Fibroblast of skin of right biceps (primary cell): ENCODE measurements at regions not wholly inside any gene's neighbourhood (a gene's known extent, or its start where the extent isn't known, plus 50 kb on each side); places are given as distances from the start of the nearest gene placed in this dataset.

ENCODE experiments used
- DNase-seq: peaks from one replicate; pipeline ENCODE4 v3.0.0-alpha.2; 2013

DNA sequence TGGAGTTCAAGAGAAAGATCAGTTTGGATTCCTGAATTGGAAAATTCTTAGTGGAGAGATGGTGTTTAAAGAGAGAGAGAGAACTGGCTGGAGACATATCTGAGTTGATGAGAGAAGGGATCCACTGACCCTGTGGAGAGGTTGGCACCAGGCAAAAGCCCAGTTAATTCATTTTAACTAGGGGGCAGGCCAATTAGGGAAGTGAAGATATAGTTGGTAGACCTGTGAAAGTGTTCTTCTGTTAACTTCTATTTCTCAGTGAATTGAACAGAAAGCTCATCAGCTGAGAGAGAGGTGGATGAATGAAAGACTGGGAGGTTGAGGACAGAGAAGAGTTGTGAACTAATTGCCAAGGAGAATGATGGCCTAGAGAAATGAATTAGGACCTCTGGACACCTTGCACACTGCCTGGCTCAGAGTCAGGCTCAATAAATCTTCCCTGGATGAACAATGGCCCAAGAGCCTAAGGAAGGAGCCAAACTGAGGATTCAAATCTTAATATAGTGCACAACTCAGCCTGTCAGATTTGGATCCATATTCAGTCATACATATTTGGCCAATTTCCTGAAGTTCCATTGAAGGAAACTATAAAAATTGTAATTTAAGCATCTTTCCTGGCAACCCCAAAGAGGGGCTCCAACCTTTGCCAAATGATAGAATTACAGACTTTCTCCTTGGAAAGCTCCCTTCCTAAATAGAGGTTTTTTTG, 82.2 kb upstream of the RMDN2 start:
- no peak for DNase-seq

DNA sequence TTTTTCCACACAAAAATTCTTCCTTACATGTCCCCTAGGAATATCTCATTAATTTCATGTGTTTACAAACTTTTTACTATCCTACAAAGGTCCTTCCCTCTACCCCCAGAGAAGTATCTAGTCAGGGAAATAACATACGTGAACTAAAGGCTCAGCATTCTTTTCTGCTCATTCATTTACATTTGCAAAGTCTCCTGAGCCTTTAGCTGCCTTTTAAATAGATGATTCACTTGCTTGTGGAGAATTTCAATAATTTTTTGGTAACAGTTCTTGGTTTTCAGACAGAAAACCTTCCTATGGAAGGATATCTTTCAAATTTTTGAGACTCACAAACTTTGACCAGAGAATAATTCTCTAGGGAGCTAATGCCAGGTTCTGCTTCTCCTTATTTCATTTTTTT, 81.5 kb upstream of the RMDN2 start:
- peak; percentile 90 for DNase-seq

DNA sequence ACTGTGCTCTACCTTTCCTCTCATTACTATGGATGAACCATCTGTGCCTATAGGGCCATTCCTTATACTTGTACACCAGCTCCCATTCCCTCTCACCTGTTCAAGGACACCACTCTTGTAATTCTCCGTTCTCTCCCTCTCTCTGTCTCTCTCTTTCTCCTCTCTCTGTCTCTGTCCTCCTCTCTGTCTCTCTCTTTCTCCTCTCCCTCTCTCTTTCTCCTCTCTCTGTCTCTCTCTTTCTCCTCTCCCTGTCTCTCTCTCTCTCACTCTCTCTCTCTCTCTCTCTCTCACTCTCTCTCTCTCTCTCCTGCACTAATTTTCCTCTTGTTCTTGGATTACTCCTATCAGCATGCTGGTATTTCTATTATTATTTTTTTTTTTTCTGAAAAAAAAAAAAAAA, 78.9 kb upstream of the RMDN2 start:
- DNase-seq = no peak

DNA sequence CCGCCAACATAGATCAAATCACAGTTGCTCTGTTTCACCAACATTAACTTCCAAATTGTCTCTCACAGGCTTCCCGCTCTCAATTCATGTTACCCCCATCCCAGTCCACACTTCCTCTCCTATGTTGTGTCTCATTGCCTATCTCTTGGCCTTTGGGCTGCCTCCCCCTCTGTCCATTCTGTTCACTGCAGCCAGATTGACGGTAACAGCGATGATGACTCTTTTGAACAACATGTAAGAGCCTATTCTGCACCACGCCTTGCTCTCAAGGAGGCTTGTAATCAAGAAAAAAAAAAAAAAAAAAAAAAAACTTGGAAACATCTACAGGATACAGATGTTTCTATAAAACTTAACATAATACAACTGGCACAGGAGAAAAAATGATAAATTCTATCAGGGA, 77.3 kb upstream of the RMDN2 start:
- DNase-seq = no peak

DNA sequence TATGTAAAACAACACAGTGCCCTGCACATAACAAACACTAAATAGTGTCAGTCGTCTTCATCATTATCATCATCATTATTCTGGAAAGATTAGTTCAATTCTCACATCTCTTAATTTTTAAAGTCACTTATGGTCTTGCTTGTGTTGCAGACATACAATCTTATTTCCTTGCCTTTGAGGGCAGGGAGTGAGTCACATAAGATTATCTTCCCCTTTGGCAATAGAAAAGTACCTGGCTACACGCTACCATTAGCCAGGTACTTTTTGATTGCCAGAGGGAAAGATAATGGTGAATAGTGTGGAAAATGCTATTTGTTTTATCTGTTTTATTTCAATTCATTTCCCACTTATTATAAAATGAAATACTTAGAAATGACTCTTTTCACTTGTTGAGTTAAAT, 76.6 kb upstream of the RMDN2 start:
- no peak for DNase-seq

DNA sequence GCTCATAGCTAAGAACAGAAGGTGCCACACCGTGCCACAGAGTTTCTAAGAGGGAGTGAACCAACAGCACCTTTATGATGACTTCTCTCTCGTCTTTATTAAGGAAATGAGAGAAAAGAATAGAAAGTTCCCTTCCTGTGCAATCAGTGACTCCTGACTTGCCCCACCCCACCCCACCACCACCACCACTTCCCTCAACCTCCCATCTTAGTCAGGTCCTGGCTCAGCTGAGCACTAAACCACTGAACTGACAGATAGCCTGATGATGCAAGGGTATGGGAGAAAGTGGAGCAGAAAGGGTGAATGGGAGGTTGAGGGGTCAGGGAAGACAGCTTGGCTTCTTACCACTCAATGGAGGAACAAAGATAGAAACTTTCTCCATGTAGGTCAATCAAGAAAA, 75.2 kb upstream of the RMDN2 start:
- no peak for DNase-seq

DNA sequence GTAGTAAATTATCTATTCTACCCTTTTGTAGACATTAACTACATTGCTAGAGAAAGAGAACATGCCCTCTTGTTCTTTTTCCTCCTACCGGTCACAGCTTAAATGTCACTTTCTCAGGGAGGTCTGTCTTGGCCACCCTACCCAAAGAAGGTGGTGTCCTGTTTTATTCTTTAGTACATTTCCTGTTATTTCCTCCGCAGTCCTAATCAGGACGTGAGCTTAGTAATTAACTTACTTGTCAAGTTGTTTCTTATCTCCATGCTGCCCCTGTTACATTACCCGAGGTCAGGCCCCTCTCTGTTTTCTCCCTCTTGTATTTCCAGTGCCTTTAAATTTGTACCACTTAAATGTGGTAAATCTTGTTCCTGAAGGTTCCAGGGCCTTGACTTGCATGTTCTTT, 73.7 kb upstream of the RMDN2 start:
- no peak for DNase-seq

DNA sequence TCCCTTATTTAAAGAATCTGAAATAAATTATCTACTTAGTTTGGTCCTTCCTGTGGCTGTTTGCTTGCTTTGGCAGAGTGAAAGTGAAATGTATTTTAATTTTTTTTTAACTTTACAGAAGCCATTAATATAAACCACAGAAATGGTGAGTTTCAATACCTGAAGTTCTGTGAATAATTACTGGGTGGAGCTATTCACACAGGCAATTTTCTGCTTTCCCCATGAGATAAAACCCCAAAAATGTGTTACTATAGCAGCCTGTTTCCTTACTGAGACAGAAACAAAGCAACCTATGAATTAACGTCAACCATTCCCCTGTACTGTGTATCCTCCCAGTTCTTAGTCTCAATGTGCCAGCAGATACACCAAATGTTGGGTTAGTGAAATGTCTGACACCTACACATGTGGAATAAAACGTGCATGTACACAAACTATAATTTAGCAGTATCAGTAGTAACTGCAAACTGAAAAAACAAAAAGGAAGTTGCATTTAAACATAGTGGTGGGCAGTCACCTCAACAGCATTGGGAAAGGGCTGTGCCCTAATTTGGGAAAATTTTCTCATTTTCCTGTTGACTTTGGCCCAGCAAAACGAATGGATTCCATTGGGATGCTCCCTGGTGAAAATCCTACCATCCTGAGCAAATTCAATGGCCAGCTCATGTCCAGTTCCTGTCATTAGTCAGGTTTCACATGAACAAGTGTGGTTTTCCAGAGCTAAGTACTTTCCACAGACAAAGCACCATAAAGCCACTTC, 73.1 kb upstream of the RMDN2 start:
- peak; percentile 66 for DNase-seq

DNA sequence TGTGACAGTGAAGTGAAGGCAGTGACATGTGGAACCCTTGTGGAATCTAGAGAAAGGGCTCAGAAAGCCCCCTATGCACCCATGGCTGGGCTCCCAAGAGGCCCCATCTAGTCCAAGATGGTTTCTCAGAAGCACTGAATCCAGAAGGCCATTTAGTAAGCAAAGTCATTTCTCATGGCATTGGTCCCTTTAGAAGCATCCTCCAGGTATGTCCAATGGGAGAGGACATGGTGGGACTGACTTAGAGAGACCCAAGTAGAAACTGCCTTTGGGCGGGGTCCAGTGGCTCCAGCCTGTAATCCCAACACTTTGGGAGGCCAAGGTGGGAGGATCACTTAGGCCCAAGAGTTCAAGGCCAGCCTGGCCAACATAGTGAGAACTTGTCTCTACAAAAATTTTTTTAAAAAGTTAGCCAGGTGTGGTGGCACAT, 72.5 kb upstream of the RMDN2 start:
- no peak for DNase-seq

DNA sequence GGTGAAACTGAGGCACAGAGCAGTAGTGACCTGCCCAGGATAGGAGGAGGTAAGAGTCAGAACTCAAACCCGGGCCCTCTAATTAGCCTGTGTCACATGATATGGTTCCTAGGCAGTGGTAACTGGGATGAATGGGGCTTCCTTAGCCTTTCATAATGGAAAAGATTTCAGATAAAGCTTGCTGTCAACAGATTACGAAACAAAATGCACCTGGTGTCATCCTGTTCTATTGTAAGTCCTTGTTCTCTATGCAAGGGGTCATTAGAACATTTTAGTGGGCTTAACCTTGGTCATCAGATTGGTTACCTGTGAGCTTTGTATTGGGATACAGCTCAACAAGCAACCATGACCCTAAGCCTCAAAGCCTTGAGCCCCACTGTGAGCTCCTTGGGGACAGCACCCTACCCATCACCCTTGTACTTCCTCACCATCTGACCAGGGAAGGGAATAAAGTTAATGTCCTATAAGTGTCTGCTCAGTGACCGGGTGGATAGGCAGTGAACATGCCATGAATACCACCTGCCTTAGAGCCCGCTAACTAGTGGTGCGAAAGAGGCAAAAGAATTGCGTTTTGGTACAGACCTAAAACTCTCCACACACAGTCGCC, 70.3 kb upstream of the RMDN2 start:
- DNase-seq = no peak

DNA sequence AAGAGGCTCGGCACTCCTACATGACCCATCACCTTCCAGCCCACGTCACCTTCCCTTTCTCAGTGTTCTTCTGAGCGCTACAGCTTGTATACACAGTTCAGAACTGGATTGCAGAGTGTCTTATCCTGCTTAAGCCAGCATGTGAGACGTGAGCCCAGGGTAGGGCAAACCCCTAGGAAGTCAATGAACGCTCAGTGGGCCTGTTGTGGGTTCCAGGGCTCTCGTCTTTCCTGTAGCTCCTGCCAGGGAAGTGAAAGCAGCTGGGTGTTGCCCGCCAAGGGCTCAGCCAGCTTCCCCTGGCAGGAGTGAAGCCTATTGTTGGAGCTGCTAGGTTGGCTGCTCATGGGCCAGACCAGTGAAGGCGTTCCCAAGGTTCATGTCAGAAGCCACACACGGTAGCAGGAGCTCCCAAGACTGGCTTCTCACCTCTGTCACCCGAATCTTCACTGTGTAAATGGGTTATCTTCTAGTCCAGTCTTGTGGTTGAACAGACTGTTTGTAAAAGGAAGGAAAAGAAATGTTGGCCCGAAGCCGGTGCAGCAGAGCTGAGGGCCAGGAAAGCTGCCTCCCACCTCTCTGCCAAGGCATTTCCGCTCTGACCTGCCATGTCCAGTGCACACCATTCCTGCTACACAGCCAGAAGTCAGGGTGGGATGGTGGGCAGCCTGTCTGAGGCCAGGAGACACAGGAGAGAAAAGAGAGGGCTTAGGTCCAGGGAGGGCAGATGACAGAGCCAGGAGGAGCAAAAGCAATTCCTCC, 69.6 kb upstream of the RMDN2 start:
- no peak for DNase-seq

DNA sequence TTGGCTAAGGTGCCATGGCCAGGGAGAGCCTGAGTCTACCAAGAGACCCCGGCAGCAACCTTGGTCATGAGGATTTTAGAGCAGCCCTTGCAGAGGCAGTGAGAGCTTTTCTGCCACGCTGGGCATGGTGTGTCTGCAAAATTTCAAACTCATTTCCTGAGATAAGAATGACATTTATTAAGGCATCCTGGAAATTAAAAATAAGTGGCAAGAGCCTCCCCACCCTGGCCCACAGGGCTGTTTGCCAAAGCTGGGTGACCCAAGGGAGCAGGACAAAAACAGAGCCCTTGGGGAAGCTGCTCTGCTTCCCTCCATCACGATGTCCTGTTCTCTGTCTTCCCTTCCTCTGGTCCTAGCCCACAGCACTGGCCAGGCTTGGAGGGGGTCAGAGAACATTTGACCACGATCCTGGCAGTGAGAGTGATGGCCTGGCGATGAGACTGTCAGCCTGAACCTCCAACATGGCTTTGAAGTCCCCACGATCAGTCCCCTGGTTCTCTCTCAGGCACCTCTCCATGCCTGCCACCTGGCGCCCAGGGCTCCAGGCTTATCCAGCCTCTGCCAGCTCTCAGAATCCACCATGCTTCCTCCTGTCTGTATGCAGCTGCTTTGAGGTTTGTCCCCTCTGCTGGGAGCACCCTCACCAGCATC, 68.9 kb upstream of the RMDN2 start:
- no peak for DNase-seq

DNA sequence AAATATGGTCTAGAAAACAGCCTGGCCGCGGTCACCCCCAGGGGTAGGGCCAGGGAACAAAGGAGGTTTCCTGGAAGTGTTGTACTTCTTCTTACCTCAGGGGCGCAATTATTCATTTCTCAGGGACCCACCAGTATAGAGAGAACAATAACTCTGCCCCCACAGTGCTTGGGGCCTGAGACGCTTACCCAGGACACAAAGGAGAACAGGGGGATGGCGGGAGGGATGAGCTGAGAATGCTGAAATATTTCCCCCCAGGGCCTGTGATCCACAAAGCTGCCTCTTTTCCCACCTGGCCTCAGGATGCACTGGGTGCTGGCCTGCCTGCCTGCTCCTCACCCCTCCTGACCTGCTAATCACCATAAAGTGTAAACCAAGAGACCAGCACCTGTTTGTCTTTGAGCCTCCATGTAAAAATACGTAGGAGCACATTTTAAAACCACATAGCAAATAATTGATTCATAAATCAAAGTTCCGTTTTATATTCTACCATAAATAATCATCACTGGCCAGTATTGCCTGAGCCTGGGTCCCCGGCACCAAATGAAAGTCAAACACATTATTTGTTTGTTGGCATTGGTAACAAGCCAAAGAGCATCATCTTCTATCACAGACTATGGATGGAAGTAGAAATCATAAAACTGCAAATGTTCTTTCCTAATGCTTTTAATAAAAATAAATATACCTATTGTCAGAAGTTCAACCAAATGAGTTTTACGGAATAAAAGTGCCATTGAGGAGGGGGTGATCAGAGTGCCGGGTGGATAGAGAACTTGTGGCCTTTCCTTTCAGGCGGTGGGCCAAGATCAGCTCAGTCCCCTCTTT, 67.3 kb upstream of the RMDN2 start:
- DNase-seq = no peak

DNA sequence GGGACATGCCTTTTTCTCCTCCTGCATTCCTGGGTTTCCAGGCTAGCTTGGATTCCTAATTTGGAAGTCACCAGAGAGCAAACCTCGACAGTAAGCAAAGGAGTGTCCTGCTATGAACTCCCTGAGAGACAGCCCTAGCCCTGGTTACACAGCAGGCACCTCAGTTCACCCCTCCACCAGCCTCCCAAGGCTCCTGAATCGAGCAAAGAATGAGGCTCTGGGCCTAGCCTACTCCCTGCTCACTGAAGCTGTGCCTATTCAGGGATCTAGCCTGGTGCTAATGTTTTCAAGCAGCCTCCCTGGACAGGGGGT, 66.7 kb upstream of the RMDN2 start:
- peak; percentile 93 for DNase-seq

DNA sequence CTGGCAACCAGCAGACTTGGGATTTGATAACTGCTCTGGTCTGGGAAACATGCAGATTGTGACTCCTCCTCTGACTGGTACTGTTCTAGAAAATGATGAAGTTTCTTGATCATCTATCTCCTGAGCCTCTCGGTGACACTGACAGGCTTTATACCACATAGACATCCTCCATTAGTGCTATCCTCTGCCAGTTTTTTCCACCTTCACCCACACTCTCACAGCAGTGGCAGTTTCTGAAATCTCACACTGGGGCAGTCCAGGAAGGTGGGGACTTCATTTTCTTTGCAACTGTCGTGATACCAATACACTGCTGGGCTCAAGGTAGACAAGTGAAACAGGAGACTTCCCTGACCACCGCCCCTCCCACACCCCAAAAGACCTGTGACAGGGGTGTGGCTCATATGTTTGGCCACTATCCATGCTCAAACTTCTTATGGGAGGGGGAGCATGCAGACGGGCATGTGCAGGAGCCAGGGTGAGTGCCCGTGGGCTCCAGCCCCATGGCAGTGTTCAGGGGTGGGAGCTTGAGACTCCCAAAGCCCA, 66.3 kb upstream of the RMDN2 start:
- no peak for DNase-seq

DNA sequence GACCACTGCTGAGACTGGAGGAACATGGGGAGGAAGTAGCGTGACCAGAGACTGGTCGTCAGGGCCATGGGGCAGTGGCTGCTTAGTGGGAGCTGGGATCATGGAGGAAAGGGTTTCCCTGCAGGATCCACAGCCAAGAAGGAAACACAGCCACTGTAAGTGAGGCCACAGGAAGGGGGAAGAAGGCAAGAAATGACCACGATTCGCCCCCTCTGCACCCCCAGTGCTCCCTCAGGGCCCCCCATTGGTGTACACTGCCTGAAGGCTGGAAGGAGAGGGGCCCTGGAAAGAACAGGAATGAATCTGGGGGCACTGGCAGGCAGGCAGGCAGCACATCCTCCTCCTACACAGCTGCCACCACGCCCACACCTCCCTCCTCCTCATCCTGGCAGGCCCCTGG, 62.5 kb upstream of the RMDN2 start:
- DNase-seq = no peak

DNA sequence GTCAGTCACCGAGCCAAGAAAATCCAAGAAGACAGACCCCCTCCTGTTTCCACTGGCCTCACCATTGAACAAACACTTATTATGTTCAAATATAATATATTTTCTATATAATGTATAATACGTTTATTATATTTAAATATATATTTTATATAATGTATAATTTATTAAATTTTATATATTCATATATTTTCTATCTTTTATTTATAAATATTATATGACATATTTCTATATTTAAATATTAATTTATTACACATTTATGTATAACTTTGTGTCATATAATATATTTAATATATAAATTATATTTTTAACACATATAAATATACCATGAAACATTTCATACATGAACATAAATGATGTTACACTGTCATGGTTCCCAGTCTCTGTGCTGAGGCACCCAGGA, 60.9 kb upstream of the RMDN2 start:
- no peak for DNase-seq

DNA sequence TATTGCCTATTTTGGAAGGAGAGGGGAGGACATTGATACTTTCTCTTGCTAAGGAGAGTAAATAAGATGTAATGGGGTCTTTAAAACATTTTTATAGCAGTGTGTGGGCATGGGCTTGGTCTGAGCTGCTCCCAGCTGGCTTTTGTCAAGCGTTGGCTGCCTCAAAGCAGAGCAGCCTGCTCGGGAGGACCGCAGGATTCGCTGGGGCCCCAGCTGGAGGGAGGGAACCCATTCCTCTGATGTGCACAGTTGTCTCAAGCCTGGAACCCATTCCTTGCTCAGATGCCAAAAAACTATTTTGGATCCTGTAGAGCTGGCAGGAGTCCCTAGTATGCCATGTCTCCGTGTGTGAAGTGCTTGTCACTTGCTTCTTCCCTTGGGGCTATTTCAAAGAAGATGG, 59.4 kb upstream of the RMDN2 start:
- no peak for DNase-seq

DNA sequence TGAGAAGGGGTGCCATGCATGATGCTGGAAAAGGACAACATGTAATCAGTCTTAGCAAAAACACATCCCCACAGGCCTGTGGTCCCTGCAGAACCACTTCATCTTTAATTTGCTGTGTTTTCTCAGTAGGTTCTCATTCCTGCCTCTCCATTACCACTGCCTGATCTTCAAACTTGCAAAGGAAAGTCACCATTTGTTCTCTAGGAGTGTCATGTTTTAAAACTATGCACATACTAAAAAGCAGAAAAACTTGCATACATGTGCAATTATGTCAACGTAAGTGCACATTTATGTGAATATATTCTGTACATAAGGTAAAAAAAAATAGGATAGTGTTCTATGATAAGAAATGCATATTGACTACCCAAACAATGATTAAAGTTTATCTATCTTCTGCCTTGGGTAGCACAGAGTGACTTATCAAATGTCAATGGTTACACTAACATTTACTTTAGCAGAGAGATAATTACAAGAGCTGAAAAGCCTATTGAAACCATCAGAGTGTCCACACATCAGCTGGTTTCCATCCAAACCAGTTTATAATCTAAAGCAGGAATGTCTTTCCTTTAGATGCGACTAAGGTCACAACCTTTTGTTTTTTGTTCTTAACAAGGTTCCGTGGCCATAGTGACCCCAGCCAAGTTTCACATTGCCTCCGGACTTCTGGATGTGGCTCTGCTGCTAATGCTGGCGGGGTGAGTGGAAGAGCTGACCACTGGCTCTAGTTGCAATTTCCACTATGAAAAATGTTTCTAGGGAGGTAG, 58.7 kb upstream of the RMDN2 start:
- DNase-seq = no peak

DNA sequence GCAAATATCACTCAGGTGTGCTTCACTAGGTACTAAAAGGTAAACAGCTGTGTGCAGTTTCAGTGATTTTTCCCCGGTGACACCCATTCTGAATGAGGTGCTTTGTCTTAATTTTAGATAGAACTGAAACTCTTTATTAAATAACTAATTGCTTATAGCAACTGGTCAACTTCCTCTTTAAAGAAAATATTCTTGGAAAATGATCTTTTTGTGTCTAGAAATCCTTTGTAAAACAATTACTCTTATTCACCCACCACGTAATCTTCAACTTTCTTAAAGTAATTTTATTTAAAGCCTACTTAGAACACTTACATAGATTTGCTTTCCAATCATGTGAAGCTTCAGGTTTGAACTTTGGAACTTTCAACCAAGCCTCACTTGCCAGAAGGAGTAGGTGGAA, 57.9 kb upstream of the RMDN2 start:
- no peak for DNase-seq

DNA sequence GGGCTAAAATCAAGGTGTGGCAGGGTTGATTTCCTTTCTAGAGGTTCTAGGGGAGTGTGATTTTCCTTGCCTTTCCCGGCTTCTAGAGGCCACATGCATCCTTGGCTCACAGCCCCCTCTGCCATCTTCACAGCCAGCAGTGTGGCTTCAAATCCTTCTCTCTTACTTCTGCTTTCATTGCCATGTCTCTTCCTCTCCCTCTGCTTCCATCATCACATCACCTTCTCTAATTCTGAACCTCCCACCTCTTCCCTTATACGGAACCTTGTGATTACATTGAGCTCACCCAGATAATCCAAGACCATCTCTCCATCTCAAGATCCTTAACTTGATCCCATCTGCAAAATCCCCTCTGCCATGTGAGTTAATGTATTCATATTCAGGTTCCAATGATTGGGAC, 56.2 kb upstream of the RMDN2 start:
- DNase-seq = no peak
